ENCODE measurements at regions not wholly inside any gene's neighbourhood (a gene's known extent, or its start where the extent isn't known, plus 50 kb on each side); places are given as distances from the start of the nearest gene placed in this dataset.

DNA sequence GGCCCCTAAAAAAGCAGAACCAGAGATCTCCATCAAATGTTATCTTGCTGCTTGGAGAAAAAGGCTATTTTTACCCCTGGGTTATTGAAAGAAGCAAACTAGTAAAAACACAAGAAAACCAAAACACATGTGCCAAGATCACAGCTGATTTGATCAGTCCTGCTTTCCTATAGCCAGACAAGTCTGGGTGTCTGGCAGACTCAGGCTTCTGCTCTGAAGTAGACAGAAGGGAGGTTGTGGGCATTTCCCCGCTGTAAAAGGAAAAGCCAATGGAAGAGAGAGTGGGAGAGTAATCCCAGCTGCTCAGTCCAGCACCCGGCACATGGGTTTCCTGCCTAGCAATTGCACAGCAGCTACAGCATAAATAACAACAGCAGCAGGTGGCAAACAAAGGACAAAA, 177.9 kb downstream of the PHLDA1 start:
- 82 to 84% methylated on average over 2 of the region's 2 CpGs for WGBS, 2 donors
- H3K36me3 ChIP-seq, result no peaks in the 10 kb centered on the region

DNA sequence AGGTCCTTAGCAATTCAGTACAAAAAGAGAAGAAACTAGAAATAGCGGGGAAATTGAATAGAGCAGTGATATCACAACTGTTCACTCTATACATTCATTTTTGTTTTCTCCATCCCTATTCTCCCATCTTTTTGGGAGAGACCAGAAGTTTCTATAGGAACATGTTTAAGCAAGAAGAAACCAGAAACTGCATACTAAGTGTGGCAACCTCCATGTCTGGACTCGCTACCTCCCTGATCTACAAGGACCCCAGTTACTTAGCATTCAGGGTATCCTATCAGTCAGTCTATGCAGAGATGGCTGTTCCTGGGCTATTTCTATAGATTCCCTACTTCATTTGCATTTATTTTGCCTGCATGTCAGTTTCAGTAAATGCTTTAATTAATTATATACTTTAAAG, 178.6 kb downstream of the PHLDA1 start:
- DNase-seq (ENCODE audit: low spot score in 2 of 2), result no peak
- 48 to 69% methylated on average over 2 of the region's 2 CpGs for WGBS, 2 donors
- Histone ChIP-seq H3K4me1 (peaks cover 0 to 27% (median 7%) of the 10 kb centered on the region in 4 donors), H3K9me3 (no peaks in the 10 kb centered on the region), H3K27ac (no peak overlapping the region), H3K4me3 (no peak overlapping the region), H3K27me3 (no peaks in the 10 kb centered on the region), H3K36me3 (no peaks in the 10 kb centered on the region)
- TF ChIP-seq, protein P1, sequence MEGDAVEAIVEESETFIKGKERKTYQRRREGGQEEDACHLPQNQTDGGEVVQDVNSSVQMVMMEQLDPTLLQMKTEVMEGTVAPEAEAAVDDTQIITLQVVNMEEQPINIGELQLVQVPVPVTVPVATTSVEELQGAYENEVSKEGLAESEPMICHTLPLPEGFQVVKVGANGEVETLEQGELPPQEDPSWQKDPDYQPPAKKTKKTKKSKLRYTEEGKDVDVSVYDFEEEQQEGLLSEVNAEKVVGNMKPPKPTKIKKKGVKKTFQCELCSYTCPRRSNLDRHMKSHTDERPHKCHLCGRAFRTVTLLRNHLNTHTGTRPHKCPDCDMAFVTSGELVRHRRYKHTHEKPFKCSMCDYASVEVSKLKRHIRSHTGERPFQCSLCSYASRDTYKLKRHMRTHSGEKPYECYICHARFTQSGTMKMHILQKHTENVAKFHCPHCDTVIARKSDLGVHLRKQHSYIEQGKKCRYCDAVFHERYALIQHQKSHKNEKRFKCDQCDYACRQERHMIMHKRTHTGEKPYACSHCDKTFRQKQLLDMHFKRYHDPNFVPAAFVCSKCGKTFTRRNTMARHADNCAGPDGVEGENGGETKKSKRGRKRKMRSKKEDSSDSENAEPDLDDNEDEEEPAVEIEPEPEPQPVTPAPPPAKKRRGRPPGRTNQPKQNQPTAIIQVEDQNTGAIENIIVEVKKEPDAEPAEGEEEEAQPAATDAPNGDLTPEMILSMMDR (IDR thresholded peaks at IDR 0.05), result no peak
- TF ChIP-seq EP300 (IDR thresholded peaks at IDR 0.05) (no peak), POLR2A (IDR thresholded peaks at IDR 0.05) (no peak)

More for the DNA sequence above, 177.9 kb downstream of the PHLDA1 start:
- TF ChIP-seq POLR2A (IDR thresholded peaks at IDR 0.05), result no peak
- TF ChIP-seq, protein P1 (IDR thresholded peaks at IDR 0.05), result no peak
- TF ChIP-seq EP300 (IDR thresholded peaks at IDR 0.05), result no peak
- Histone ChIP-seq H3K4me1 (peaks cover 0 to 20% (median 7%) of the 10 kb centered on the region in 4 donors), H3K9me3 (no peaks in the 10 kb centered on the region), H3K27me3 (no peaks in the 10 kb centered on the region), H3K27ac (no peak overlapping the region), H3K4me3 (no peak overlapping the region)
- no peak for DNase-seq (ENCODE audit: low spot score in 2 of 2)

DNA sequence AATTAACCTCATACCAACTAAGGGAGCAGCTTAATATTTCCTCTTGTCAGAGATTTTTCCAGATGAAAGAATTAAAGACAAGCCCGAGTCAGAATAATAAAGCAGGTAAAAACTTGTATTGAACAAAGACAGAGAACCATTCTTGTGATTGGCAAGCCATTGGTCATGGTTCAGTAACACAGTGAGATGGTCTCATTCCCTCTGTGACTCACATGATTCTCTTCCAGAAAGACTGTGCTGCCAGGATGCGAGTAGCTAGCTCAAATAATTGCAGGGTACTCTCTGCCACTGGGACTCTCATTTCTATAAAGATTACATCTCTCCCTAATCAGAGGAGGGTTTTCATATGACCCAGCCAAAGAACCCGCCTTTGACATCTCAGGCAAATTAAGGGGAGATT, 179.4 kb downstream of the PHLDA1 start:
- H3K27ac ChIP-seq, result no peak overlapping the region
- no peaks in the 10 kb centered on the region for H3K9me3 ChIP-seq
- H3K4me1 ChIP-seq, result peaks cover 0 to 32% (median 7%) of the 10 kb centered on the region in 4 donors
- TF ChIP-seq EP300 (IDR thresholded peaks at IDR 0.05) (no peak), POLR2A (IDR thresholded peaks at IDR 0.05) (no peak)
- TF ChIP-seq, protein P1 (IDR thresholded peaks at IDR 0.05), result no peak
- H3K4me3 ChIP-seq, result no peak overlapping the region
- no peaks in the 10 kb centered on the region for H3K27me3 ChIP-seq
- DNase-seq (ENCODE audit: low spot score in 2 of 2), result no peak
- no peaks in the 10 kb centered on the region for H3K36me3 ChIP-seq
- WGBS, 2 donors, result 83 to 91% methylated on average over 3 of the region's 3 CpGs

DNA sequence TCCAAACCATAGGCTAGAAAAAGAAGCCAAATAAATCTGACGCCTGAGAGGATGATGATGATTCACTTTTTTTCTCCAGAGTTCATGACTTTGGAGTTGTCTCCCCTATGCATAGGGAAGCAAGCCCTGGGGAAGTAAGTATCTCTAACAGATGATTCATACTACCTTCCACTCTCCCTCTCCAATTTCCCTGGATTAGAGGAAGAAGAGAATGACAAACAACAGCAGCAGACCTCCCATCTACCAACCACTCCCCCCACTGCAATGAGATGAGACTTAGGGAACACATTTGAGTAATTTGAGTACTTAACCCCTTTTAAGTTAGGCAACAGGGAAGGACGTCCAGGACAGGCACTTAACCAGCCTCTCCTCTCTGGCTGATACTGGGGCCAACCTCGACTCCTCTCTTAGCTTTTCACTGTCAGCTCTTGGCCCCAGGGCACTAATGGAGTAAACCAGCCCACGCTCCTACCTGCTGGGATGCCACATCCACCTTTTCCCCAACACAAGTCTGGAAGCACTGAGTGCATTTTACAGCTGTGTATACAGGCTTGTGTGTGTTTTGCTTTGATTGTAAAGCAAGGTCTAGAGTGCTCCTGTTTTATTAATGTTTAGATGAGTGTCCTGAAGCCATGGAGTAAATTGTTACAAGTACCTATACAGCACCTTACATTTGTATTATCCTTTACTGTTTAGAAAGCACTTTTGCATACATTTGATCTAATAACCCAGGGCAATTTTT, 180.7 kb downstream of the PHLDA1 start:
- Histone ChIP-seq H3K27me3 (no peaks in the 10 kb centered on the region), H3K9me3 (no peaks in the 10 kb centered on the region), H3K4me3 (no peak overlapping the region), H3K27ac (no peak overlapping the region), H3K4me1 (peaks cover 0 to 32% (median 7%) of the 10 kb centered on the region in 4 donors), H3K36me3 (no peaks in the 10 kb centered on the region)
- 48 to 54% methylated on average over 4 of the region's 4 CpGs for WGBS, 2 donors
- no peak for TF ChIP-seq POLR2A (IDR thresholded peaks at IDR 0.05)
- TF ChIP-seq, protein P1 (IDR thresholded peaks at IDR 0.05), result no peak
- TF ChIP-seq EP300 (IDR thresholded peaks at IDR 0.05), result no peak
- no peak for DNase-seq (ENCODE audit: low spot score in 2 of 2)

DNA sequence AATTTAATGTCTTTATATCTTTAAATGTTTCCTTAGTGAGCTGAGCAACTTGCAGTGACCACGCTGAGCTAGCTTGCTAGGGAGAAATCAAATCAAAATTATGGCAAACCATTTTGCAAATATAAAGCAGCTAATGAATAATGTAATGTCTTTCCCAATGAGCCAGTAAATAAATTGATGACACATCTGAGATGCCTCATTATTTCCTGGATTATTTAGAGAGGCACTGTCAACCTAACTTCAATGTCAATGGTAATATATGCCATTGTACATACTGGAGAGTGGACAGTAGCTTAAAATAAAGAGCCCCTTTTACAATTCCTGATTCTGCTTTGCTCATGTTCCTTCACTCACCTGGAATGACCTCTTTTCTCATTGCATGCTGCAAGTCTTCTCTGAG, 182.6 kb downstream of the PHLDA1 start:
- Histone ChIP-seq H3K9me3 (no peaks in the 10 kb centered on the region), H3K36me3 (no peaks in the 10 kb centered on the region)
- 0 to 11% methylated on average over 1 of the region's 1 CpG for WGBS, 2 donors

More for the DNA sequence above, 182.6 kb downstream of the PHLDA1 start:
- H3K27ac ChIP-seq, result peak overlapping the region in 2 of 4 donors; percentile 56 to 82
- H3K4me1 ChIP-seq, result peaks cover 0 to 23% (median 7%) of the 10 kb centered on the region in 4 donors
- H3K4me3 ChIP-seq, result no peak overlapping the region
- H3K27me3 ChIP-seq, result no peaks in the 10 kb centered on the region
- TF ChIP-seq, protein P1 (IDR thresholded peaks at IDR 0.05), result no peak
- TF ChIP-seq EP300 (IDR thresholded peaks at IDR 0.05) (no peak), POLR2A (IDR thresholded peaks at IDR 0.05) (no peak)
- no peak for DNase-seq (ENCODE audit: low spot score in 2 of 2)
